HG03175 (cell line): ENCODE measurements at regions not wholly inside any gene's neighbourhood (a gene's known extent, or its start where the extent isn't known, plus 50 kb on each side); places are given as distances from the start of the nearest gene placed in this dataset.
"Not testable (repeated sequence)": the region's sequence is repeated elsewhere in the genome, so short reads cannot be mapped to it uniquely, and the experiment has no call there.

Experiments used
- ATAC-seq: cut with Tn5 transposase; IDR thresholded peaks from one replicate; pipeline ENCODE4 v1.9.1; 2021; ENCODE audit warnings: mild to moderate bottlenecking, moderate library complexity; ENCODE audit not compliant: unreplicated experiment

DNA sequence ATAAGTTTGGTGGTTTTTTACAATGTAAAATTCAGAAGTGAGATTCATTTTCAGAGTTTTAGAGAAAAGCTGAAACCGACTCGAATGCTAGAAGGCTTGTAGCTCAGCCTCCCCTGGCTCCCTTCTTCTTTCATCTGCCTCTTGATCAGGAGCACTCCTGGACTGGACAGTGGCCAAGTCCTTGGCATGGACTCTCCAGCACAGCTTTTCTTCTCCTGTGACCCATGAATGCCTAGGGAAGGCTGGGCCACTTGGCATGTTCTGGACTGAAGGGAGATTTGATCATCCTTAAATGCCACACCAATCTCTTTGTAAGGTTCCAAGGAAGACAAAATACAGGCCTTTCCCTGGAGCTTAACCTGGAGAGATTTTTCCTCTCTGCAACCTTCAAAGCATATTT, 384.0 kb upstream of the SASH1 start:
- no peak for ATAC-seq

- no peak for ATAC-seq
Measured at GRCh38 chr6:147961481-147962141, 381.0 kb upstream of the SASH1 start.

DNA sequence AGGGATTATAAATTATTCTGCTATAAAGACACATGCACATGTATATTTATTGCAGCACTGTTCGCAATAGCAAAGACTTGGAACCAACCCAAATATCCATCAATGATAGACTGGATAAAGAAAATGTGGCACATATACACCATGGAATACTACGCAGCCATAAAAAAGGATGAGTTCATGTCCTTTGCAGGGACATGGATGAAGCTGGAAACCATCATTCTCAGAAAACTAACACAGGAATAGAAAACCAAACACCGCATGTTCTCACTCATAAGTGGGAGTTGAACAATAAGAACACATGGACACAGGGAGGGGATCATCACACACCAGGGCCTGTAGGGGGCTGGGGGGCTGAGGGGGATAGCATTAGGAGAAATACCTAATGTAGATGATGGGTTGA, 377.2 kb upstream of the SASH1 start:
- ATAC-seq = not testable (repeated sequence)

- ATAC-seq = no peak
Measured at GRCh38 chr6:147970970-147971369, 371.7 kb upstream of the SASH1 start.

- ATAC-seq = no peak
Measured at GRCh38 chr6:147972448-147972847, 370.2 kb upstream of the SASH1 start.

- no peak for ATAC-seq
Measured at GRCh38 chr6:147973806-147974205, 368.8 kb upstream of the SASH1 start.

GRCh38 chr6:147974376-147974775, 368.3 kb upstream of the SASH1 start:
- ATAC-seq = no peak

- ATAC-seq = no peak
Measured at GRCh38 chr6:147977851-147978465, 364.7 kb upstream of the SASH1 start.

- no peak for ATAC-seq
Measured at GRCh38 chr6:147979966-147980365, 362.7 kb upstream of the SASH1 start.

GRCh38 chr6:147983581-147984366, 358.9 kb upstream of the SASH1 start:
- ATAC-seq = no peak

DNA sequence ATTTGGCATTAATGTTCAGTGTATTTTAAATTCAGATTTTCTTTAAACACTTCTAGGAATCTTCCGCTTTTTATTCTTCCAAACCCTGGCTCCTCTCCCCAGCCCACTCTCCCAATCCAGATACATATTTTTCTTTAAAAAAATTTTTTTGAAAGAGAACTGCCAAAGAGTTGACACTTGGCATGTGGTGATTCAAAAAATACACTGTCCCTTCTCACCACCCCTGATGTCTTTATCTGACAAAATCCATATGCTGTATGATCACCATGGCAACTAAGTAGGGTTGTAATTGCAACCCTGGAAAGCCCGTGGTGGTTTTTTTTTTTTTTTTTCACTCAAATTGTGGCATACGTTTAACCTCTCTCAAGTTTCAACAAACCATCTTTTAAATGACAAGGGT, 355.8 kb upstream of the SASH1 start:
- no peak for ATAC-seq

DNA sequence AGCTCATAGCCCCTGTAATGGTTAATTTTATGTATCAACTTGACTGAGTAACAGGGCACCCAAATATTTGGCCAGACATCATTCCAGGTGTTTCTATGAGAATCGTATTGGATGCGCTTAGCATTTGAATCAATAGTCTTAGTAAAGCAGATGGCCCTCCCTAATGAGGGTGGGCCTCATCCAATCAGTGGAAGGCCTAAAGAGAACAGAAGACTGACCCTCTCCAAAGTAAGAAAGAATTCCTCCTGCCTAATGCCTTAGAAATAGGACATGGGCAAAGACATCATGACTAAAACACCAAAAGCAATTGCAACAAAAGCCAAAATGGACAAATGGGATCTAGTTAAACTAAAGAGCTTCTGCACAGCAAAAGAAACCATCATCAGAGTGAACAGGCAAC, 352.5 kb upstream of the SASH1 start:
- no peak for ATAC-seq

GRCh38 chr6:147991961-147992360, 350.7 kb upstream of the SASH1 start:
- no peak for ATAC-seq

GRCh38 chr6:147999001-147999540, 343.6 kb upstream of the SASH1 start:
- no peak for ATAC-seq

DNA sequence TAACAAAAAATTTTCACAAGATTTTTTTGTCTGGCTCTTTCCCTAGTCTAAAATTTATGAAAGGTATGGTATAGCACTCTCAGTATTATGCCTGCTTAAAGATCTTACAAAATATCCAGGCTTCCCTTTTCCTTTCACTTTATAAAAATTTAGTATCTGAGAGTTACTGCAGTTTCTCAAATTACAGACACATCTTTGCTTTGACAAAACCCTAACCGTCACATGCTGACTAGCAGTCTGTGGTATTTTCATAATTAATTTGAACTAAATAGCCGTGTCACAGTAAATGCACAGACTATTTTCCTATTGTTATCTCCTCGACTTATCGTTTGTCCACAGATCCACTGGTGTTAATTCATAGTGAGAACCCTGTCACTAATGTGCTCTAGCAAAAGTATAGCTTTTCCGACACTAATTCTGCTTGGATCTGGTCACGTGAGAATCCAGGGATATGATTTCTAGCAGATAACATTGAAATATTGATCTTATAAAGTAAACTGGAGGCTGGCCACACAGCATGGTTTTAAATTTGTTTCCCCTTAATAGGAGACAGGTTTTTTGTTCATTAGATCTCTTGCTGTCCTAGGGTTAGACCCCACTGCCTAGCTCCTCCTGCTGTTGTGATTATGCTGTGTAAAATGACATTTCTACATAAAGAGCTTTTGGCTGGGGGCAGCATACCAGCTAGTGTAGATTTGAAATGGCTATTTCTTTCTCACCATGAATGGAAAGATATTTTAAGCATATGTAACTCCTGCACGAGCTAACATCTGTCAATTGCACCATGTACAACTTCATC, 340.6 kb upstream of the SASH1 start:
- no peak for ATAC-seq

GRCh38 chr6:148004651-148005050, 338.0 kb upstream of the SASH1 start:
- ATAC-seq = no peak

DNA sequence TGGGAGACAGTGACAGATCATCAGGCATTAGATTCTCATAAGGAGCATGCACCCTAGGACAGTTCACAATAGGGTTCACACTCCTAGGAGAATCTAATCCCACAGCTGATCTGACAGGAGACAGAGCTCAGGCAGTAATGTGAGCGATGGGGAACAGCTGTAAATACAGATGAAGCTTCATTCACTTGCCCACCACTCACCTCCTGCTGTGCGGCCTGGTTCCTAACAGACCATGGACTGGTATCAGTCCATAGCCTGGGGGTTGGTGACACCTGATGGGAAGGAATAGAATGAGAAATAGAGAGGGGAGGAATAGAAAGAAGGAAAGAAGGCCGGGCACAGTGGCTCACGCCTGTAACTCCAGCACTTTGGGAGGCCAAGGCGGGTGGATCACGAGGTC, 336.8 kb upstream of the SASH1 start:
- no peak for ATAC-seq

- not testable (repeated sequence) for ATAC-seq
Measured at GRCh38 chr6:148010516-148010915, 332.1 kb upstream of the SASH1 start.

DNA sequence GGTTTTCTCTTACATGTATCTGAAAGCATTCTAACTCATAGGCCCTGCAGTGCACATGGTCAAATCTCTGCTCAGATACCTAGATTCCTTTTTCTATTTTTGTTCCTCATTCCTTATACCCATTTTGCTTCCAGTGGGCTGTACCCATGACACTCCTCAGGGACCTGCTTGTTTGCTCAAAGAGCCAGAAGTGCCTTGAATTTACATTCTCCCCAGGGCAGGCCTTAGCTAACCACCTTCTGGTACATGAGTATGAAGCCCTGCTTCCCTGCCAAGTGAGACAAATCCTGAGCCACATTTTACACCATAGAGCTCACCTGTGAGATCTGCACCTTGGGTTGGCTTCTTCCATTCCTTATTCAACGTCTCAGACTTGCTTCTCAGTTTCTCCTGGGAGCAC, 326.6 kb upstream of the SASH1 start:
- ATAC-seq = no peak

DNA sequence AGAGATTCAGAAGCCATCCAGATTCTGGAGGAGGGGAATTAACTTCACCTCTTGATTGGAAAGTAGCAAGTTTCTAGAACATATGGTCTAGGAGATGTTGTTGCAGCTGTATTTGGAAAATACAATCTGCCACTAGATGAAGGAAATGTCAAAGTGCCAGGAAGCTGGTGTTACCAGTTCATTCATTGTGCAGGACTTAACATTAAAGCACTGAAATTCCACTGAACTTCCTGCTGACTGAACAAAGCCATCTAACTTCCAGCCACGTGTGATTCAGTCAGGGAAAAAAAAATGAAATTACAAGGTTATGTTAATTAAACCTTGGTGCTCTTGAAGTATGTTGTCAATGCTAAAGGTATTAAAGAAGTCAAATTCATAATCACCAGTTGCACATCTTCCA, 321.5 kb upstream of the SASH1 start:
- ATAC-seq = no peak

DNA sequence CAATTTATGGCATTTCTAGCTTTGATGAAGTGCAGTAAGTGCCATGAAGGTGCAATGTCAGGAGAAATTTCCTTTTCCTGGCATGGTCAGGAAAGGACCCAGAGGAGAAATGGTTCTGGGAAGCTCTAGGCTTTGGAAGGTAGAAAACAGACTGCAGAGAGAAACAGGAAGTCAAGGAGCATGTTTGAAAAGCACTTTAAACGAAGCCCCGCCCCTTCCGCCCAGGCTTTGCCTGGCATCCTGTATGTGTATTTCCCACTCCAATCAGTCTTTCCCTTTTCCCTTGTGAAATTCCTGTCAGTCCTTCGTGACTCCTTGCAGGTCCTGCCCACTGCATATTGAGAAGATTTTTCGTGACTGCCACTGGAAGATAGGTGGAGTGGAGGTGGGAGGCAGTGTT, 320.9 kb upstream of the SASH1 start:
- no peak for ATAC-seq
